Suprapubic skin (tissue), 3 donors: ENCODE measurements at regions not wholly inside any gene's neighbourhood (a gene's known extent, or its start where the extent isn't known, plus 50 kb on each side); places are given as distances from the start of the nearest gene placed in this dataset.

Experiments
- EP300 ChIP-seq: sonication (generic); formaldehyde crosslinking; IDR thresholded peaks from one replicate; pipeline ENCODE4 v1.6.1; 2017; ENCODE audit warnings: antibody characterized with exemption
- TF ChIP-seq, protein P1 (sequence below), 2 donors: fragments of 200-600 bp in 1 of 2; fragments of 450-650 bp in 1 of 2; sonication (generic) in 1 of 2; IDR thresholded peaks; one replicate each; pipeline ENCODE4 v1.5.1; 2016 to 2019; ENCODE audit warnings: antibody characterized with exemption in 2 of 2, mild to moderate bottlenecking in 1 of 2, moderate library complexity in 1 of 2

DNA sequence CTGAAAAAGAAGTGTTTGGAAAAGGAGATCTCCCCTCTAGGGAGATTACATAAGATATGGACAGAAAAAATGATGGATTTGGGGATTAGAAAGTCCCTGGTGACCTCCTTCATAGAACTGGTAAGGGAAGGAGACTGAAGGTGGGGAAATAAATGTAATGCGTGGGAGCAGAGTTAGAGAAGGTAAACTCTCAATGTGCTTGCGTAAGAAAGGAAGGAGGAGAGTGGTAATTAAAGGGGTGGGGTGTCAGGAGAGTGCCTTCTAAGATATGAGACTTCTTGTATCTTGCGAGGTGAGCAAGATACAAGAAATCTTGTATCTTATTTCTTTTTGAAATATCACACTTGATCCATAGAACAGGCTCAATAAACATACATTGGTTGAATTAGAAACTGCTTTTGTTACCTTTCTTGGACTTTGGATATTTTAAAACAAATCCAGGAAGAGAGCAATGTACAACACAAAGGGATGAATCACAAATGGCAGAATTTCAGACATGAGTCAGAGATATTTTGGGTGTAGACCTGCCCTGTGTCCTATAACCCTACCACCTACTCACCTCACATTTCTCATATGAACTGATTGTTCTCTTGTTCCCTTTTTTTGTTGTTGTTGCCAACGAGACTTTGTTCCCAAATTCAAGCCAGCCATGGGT is 342.4 kb downstream of the INSIG2 start:
- TF ChIP-seq, protein P1, sequence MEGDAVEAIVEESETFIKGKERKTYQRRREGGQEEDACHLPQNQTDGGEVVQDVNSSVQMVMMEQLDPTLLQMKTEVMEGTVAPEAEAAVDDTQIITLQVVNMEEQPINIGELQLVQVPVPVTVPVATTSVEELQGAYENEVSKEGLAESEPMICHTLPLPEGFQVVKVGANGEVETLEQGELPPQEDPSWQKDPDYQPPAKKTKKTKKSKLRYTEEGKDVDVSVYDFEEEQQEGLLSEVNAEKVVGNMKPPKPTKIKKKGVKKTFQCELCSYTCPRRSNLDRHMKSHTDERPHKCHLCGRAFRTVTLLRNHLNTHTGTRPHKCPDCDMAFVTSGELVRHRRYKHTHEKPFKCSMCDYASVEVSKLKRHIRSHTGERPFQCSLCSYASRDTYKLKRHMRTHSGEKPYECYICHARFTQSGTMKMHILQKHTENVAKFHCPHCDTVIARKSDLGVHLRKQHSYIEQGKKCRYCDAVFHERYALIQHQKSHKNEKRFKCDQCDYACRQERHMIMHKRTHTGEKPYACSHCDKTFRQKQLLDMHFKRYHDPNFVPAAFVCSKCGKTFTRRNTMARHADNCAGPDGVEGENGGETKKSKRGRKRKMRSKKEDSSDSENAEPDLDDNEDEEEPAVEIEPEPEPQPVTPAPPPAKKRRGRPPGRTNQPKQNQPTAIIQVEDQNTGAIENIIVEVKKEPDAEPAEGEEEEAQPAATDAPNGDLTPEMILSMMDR (IDR thresholded peaks at IDR 0.05): no peak
- TF ChIP-seq EP300: no peak
